H9 (cell line): ENCODE measurements at regions not wholly inside any gene's neighbourhood (a gene's known extent, or its start where the extent isn't known, plus 50 kb on each side); places are given as distances from the start of the nearest gene placed in this dataset.

Experiments used
- DNase-seq: peaks from one replicate; pipeline ENCODE4 v3.0.0-alpha.2; 2017
- H2AFZ ChIP-seq: one replicate; pipeline ENCODE4 v1.6.1; 2013; ENCODE audit warnings: mild to moderate bottlenecking, low read length, control low read depth, moderate library complexity
- H2AK5ac ChIP-seq: 2 replicates; pipeline ENCODE4 v1.6.1; 2013; ENCODE audit warnings: low read length, control low read depth, mixed read lengths; ENCODE audit not compliant: insufficient read length
- H2BK120ac ChIP-seq: one replicate; pipeline ENCODE4 v1.6.1; 2013; ENCODE audit warnings: low read depth, mild to moderate bottlenecking, low read length, control low read depth, inconsistent platforms; ENCODE audit not compliant: poor library complexity, severe bottlenecking
- H2BK12ac ChIP-seq: 2 replicates; pipeline ENCODE4 v1.6.1; 2013; ENCODE audit warnings: low read length, control low read depth, mixed read lengths, low read depth; ENCODE audit not compliant: insufficient read length
- H2BK15ac ChIP-seq: 2 replicates; pipeline ENCODE4 v1.6.1; 2013; ENCODE audit warnings: low read depth, low read length, control low read depth
- H2BK20ac ChIP-seq: one replicate; pipeline ENCODE4 v1.6.1; 2013; ENCODE audit warnings: low read depth, mild to moderate bottlenecking, low read length, control low read depth, inconsistent platforms; ENCODE audit not compliant: poor library complexity, severe bottlenecking
- H2BK5ac ChIP-seq: 2 replicates; pipeline ENCODE4 v1.6.1; 2013; ENCODE audit warnings: low read length, control low read depth, mixed read lengths; ENCODE audit not compliant: insufficient read length
- H3K14ac ChIP-seq: 2 replicates; pipeline ENCODE4 v1.6.1; 2013; ENCODE audit warnings: low read length, control low read depth; ENCODE audit not compliant: insufficient read depth
- H3K18ac ChIP-seq: 2 replicates; pipeline ENCODE4 v1.6.1; 2013; ENCODE audit warnings: low read depth, mild to moderate bottlenecking, mixed read lengths, low read length, control low read depth; ENCODE audit not compliant: insufficient read length
- H3K23ac ChIP-seq: 2 replicates; pipeline ENCODE4 v1.6.1; 2013; ENCODE audit warnings: low read length, control low read depth, mixed read lengths, low read depth; ENCODE audit not compliant: insufficient read length
- H3K23me2 ChIP-seq: 2 replicates; pipeline ENCODE4 v1.6.1; 2013; ENCODE audit warnings: low read depth, mild to moderate bottlenecking, mixed read lengths, low read length, control low read depth; ENCODE audit not compliant: insufficient read length, poor library complexity, severe bottlenecking
- H3K27ac ChIP-seq: 2 replicates; pipeline ENCODE4 v1.5.1; 2013; ENCODE audit warnings: low read length, control low read depth, mixed read lengths, low read depth; ENCODE audit not compliant: insufficient read length
- H3K27me3 ChIP-seq: 2 replicates; pipeline ENCODE4 v1.6.1; 2013; ENCODE audit warnings: low read length, control low read depth, inconsistent platforms; ENCODE audit not compliant: insufficient read depth
- H3K4ac ChIP-seq: 2 replicates; pipeline ENCODE4 v1.6.1; 2013; ENCODE audit warnings: low read depth, mild to moderate bottlenecking, control low read depth, inconsistent platforms, low read length, moderate library complexity
- H3K4me1 ChIP-seq: 2 replicates; pipeline ENCODE4 v1.6.1; 2013; ENCODE audit warnings: low read length, control low read depth, inconsistent platforms; ENCODE audit not compliant: insufficient read depth
- H3K4me2 ChIP-seq: 2 replicates; pipeline ENCODE4 v1.6.1; 2013; ENCODE audit warnings: low read length, control low read depth, mixed read lengths; ENCODE audit not compliant: insufficient read length, insufficient read depth
- H3K56ac ChIP-seq: 2 replicates; pipeline ENCODE4 v1.6.1; 2013; ENCODE audit warnings: low read depth, mild to moderate bottlenecking, mixed read lengths, low read length, control low read depth; ENCODE audit not compliant: insufficient read length
- H3K79me1 ChIP-seq: 2 replicates; pipeline ENCODE4 v1.6.1; 2013; ENCODE audit warnings: low read depth, mild to moderate bottlenecking, moderate library complexity, low read length, control low read depth, inconsistent platforms; ENCODE audit not compliant: insufficient read depth, poor library complexity, severe bottlenecking
- H3K79me2 ChIP-seq: 2 replicates; pipeline ENCODE4 v1.6.1; 2013; ENCODE audit warnings: low read length, control low read depth, inconsistent platforms; ENCODE audit not compliant: insufficient read depth
- H3K9ac ChIP-seq: 2 replicates; pipeline ENCODE4 v1.6.1; 2013; ENCODE audit warnings: low read length, control low read depth, mixed read lengths; ENCODE audit not compliant: insufficient read length; ENCODE audit errors: extremely low read depth
- H3K9me3 ChIP-seq: one replicate; pipeline ENCODE4 v1.6.1; 2013; ENCODE audit warnings: low read depth, low read length, inconsistent platforms; ENCODE audit not compliant: control insufficient read depth
- H3T11ph ChIP-seq: one replicate; pipeline ENCODE4 v1.6.1; 2013; ENCODE audit warnings: mild to moderate bottlenecking, low read length, control low read depth, inconsistent platforms
- H4K20me1 ChIP-seq: one replicate; pipeline ENCODE4 v1.6.1; 2013; ENCODE audit not compliant: control insufficient read depth, insufficient read length, insufficient read depth
- H4K5ac ChIP-seq: 2 replicates; pipeline ENCODE4 v1.6.1; 2013; ENCODE audit warnings: low read depth, mild to moderate bottlenecking, mixed read lengths, low read length, control low read depth; ENCODE audit not compliant: insufficient read length
- H4K8ac ChIP-seq: replicated peaks from 2 replicates; pipeline ENCODE4 v1.6.1; 2013; ENCODE audit warnings: low read length, control low read depth, mixed read lengths, low read depth; ENCODE audit not compliant: insufficient read length
- H4K91ac ChIP-seq: 2 replicates; pipeline ENCODE4 v1.6.1; 2013; ENCODE audit warnings: low read depth, mild to moderate bottlenecking, moderate library complexity, mixed read lengths, low read length, control low read depth; ENCODE audit not compliant: insufficient read length
- H3K27ac Mint-ChIP-seq, 3 experiments: 2 replicates in 2 of 3; 3 replicates in 1 of 3; pipeline ENCODE4 v1.8.0; 2020 to 2021; ENCODE audit warnings: mixed read lengths in 3 of 3, mild to moderate bottlenecking in 1 of 3, moderate library complexity in 1 of 3
- H3K27me3 Mint-ChIP-seq: 2 replicates; pipeline ENCODE4 v1.8.0; 2021; ENCODE audit warnings: low read depth, mild to moderate bottlenecking, moderate library complexity, mixed read lengths
- H3K36me3 Mint-ChIP-seq, 3 experiments: 2 replicates in 2 of 3; 3 replicates in 1 of 3; pipeline ENCODE4 v1.8.0; 2020 to 2021; ENCODE audit warnings: low read depth in 3 of 3, mixed read lengths in 3 of 3; ENCODE audit not compliant: insufficient read depth in 1 of 3
- H3K4me1 Mint-ChIP-seq, 2 experiments: 2 replicates each; pipeline ENCODE4 v1.8.0; 2020; ENCODE audit warnings: mixed read lengths in 2 of 2
- H3K4me3 Mint-ChIP-seq, 2 experiments: 2 replicates in 1 of 2; 3 replicates in 1 of 2; pipeline ENCODE4 v1.8.0; 2020 to 2021; ENCODE audit warnings: mild to moderate bottlenecking in 2 of 2, mixed read lengths in 2 of 2, moderate library complexity in 1 of 2
- H3K9me3 Mint-ChIP-seq, 2 experiments: 2 replicates in 1 of 2; 3 replicates in 1 of 2; pipeline ENCODE4 v1.8.0; 2020; ENCODE audit warnings: mild to moderate bottlenecking in 2 of 2, mixed read lengths in 2 of 2, moderate library complexity in 1 of 2
- CTCF ChIP-seq: fragments of 200-600 bp; sonication (generic); conservative IDR thresholded peaks from 3 replicates; pipeline ENCODE4 v1.8.0; 2021; ENCODE audit warnings: antibody characterized with exemption, mild to moderate bottlenecking
- WGBS: extraction: QIAGEN DNeasy Blood & Tissue Kit; methylation state at CpG from one replicate; pipeline ENCODE4 v1.1.7; 2013; ENCODE audit warnings: missing lambda C conversion rate, low lambda C conversion rate, mixed read lengths; ENCODE audit not compliant: insufficient read length; ENCODE audit errors: extremely low coverage; 5-methylcytosine and 5-hydroxymethylcytosine counted together

- H3K27me3 ChIP-seq = no peaks in the 10 kb centered on the region
- no peaks in the 10 kb centered on the region for H3K23me2 ChIP-seq
- no peak overlapping the region for H2AK5ac ChIP-seq
- Mint-ChIP-seq H3K4me1 (peaks cover 21 to 29% of the 10 kb centered on the region in 2 experiments), H3K27ac (no peak overlapping the region), H3K4me3 (no peak overlapping the region; a peak in 1 of 5 replicates), H3K27me3 (no peaks in the 10 kb centered on the region), H3K36me3 (no peaks in the 10 kb centered on the region; a peak in 1 of 7 replicates), H3K9me3 (peaks cover 4 to 6% of the 10 kb centered on the region in 2 experiments; a peak in 2 of 5 replicates)
- H3K23ac ChIP-seq = no peak overlapping the region
- H2AFZ ChIP-seq = no peak overlapping the region
- H2BK5ac ChIP-seq = no peak overlapping the region
- no peaks in the 10 kb centered on the region for H3K79me2 ChIP-seq
- H3T11ph ChIP-seq = no peak overlapping the region
- H3K56ac ChIP-seq = no peak overlapping the region
- H3K9me3 ChIP-seq = no peaks in the 10 kb centered on the region
- H4K91ac ChIP-seq = no peak overlapping the region
- H2BK20ac ChIP-seq = no peak overlapping the region
- H3K27ac ChIP-seq = no peak overlapping the region
- no peak overlapping the region for H2BK120ac ChIP-seq
- no peak overlapping the region for H3K4ac ChIP-seq
- DNase-seq = no peak
- no peaks in the 10 kb centered on the region for H4K20me1 ChIP-seq
- WGBS = no CpG with 5 or more reads among the region's 1 CpG
- H3K4me1 ChIP-seq = no peaks in the 10 kb centered on the region; the same call in 1 of the 2 replicates
- no peak overlapping the region for H3K4me2 ChIP-seq
- H4K5ac ChIP-seq = no peak overlapping the region
- no peak overlapping the region for H3K9ac ChIP-seq
- H4K8ac ChIP-seq = no peak overlapping the region
- H3K18ac ChIP-seq = no peak overlapping the region
- no peak overlapping the region for H2BK12ac ChIP-seq
- no peak for TF ChIP-seq CTCF
- no peak overlapping the region for H2BK15ac ChIP-seq
- no peaks in the 10 kb centered on the region for H3K79me1 ChIP-seq
- H3K14ac ChIP-seq = no peak overlapping the region
Observed at GRCh38 chr16:52958951-52959350, 93.7 kb downstream of the CHD9NB start.
